Smooth muscle cell (in vitro differentiated cells): ENCODE measurements at regions not wholly inside any gene's neighbourhood (a gene's known extent, or its start where the extent isn't known, plus 50 kb on each side); places are given as distances from the start of the nearest gene placed in this dataset.

Source experiments
- DNase-seq: peaks from one replicate; lab custom pipeline; 2025; ENCODE audit not compliant: unreplicated experiment; lab: John Stamatoyannopoulos, UW
- H2AFZ ChIP-seq: fragments of 200-600 bp; sonication (generic); 2 replicates; pipeline ENCODE4 v1.6.0; 2016; ENCODE audit warnings: antibody characterized with exemption, low read depth, mild to moderate bottlenecking
- H3F3A ChIP-seq: fragments of 200-600 bp; sonication (generic); 2 replicates; pipeline ENCODE4 v1.6.0; 2017; ENCODE audit warnings: antibody characterized with exemption, low read depth
- H3K27ac ChIP-seq: fragments of 200-600 bp; sonication (generic); 2 replicates; pipeline ENCODE4 v1.5.1; 2016; ENCODE audit warnings: low read depth, mild to moderate bottlenecking
- H3K27me3 ChIP-seq: fragments of 200-600 bp; sonication (generic); 2 replicates; pipeline ENCODE4 v1.6.1; 2016; ENCODE audit warnings: low read depth, mild to moderate bottlenecking
- H3K36me3 ChIP-seq: fragments of 200-600 bp; sonication (generic); 2 replicates; pipeline ENCODE4 v1.5.1; 2016; ENCODE audit warnings: low read depth
- H3K4me1 ChIP-seq: fragments of 200-600 bp; sonication (generic); 2 replicates; pipeline ENCODE4 v1.5.1; 2016; ENCODE audit warnings: low read depth
- H3K4me2 ChIP-seq: fragments of 200-600 bp; sonication (generic); 2 replicates; pipeline ENCODE4 v1.6.0; 2016; ENCODE audit warnings: mild to moderate bottlenecking
- H3K4me3 ChIP-seq: fragments of 200-600 bp; sonication (generic); 2 replicates; pipeline ENCODE4 v1.5.1; 2016; ENCODE audit warnings: mild to moderate bottlenecking
- H3K79me2 ChIP-seq: fragments of 200-600 bp; sonication (generic); 2 replicates; pipeline ENCODE4 v1.6.0; 2016; ENCODE audit warnings: low read depth, mild to moderate bottlenecking
- H3K9ac ChIP-seq: fragments of 200-600 bp; sonication (generic); 2 replicates; pipeline ENCODE4 v1.6.0; 2016; ENCODE audit warnings: low read depth
- H3K9me3 ChIP-seq: fragments of 200-600 bp; sonication (generic); replicated peaks from 2 replicates; pipeline ENCODE4 v1.5.1; 2016; ENCODE audit warnings: low read depth
- H4K20me1 ChIP-seq: fragments of 200-600 bp; sonication (generic); 2 replicates; pipeline ENCODE4 v1.6.0; 2016; ENCODE audit warnings: low read depth
- WGBS: methylation state at CpG from one replicate; pipeline ENCODE4 v1.1.7; 2016; ENCODE audit warnings: low lambda C conversion rate; 5-methylcytosine and 5-hydroxymethylcytosine counted together
- TF ChIP-seq, protein P1 (sequence below): fragments of 200-600 bp; sonication (generic); IDR thresholded peaks from 2 replicates; pipeline ENCODE4 v1.5.1; 2017; ENCODE audit warnings: borderline replicate concordance, mild to moderate bottlenecking, antibody characterized with exemption; ENCODE audit not compliant: insufficient read depth, poor library complexity, severe bottlenecking

DNA sequence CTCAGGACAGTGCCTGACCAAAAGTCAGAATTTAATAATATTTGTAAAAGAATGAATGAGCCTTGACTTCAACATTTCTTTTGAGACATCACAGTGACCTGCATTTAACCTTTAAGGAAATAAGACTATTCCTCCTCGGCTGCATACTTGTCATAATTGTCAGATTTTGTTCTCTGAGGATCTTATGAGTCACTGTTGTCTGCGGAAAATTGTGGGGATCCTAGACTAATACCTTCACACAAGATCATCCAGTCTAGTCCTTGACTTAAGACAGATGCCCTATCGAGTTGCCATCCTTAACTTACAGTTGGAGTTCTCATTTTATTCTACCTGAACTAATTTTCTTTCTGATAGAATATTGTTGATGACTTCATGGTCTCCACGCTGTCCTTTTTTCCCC is 198.4 kb downstream of the DLEU7 start:
- Histone ChIP-seq H4K20me1 (no peaks in the 10 kb centered on the region), H3K27me3 (no peaks in the 10 kb centered on the region), H3K27ac (peak overlapping the region; percentile 57), H3F3A (no peaks in the 10 kb centered on the region), H3K4me1 (no peaks in the 10 kb centered on the region), H3K9ac (no peak overlapping the region), H3K4me2 (peak overlapping the region; percentile 52), H3K36me3 (no peaks in the 10 kb centered on the region), H3K79me2 (no peaks in the 10 kb centered on the region), H3K4me3 (no peak overlapping the region), H3K9me3 (no peaks in the 10 kb centered on the region), H2AFZ (no peak overlapping the region)
- TF ChIP-seq, protein P1, sequence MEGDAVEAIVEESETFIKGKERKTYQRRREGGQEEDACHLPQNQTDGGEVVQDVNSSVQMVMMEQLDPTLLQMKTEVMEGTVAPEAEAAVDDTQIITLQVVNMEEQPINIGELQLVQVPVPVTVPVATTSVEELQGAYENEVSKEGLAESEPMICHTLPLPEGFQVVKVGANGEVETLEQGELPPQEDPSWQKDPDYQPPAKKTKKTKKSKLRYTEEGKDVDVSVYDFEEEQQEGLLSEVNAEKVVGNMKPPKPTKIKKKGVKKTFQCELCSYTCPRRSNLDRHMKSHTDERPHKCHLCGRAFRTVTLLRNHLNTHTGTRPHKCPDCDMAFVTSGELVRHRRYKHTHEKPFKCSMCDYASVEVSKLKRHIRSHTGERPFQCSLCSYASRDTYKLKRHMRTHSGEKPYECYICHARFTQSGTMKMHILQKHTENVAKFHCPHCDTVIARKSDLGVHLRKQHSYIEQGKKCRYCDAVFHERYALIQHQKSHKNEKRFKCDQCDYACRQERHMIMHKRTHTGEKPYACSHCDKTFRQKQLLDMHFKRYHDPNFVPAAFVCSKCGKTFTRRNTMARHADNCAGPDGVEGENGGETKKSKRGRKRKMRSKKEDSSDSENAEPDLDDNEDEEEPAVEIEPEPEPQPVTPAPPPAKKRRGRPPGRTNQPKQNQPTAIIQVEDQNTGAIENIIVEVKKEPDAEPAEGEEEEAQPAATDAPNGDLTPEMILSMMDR: no peak
- DNase-seq: no peak
- 47% methylated on average over 4 of the region's 4 CpGs for WGBS

DNA sequence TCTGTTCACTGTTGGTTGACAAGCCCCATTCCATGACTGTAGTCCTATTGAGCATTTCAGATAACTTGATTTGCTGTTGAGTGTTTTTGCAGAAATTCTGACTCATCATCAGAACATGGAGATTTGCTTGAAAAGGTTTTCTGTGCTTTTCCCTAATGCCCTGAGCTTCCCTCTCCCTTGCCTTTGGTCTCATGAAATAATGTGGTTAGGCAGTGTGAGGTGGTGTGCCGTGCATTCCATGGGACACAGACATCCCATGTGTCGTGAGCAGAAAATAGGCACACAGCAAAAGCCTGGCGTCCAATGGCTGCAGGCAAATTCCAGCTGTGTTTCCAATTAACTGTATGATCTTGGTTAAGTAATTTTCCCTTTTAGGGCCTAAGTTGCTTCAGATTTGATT is 197.4 kb downstream of the DLEU7 start:
- H2AFZ ChIP-seq: no peak overlapping the region
- H3K79me2 ChIP-seq: no peaks in the 10 kb centered on the region
- H3K9ac ChIP-seq: no peak overlapping the region
- DNase-seq: no peak
- H3K27me3 ChIP-seq: no peaks in the 10 kb centered on the region
- peak overlapping the region; percentile 57 for H3K27ac ChIP-seq
- TF ChIP-seq, protein P1: no peak
- no peaks in the 10 kb centered on the region for H3F3A ChIP-seq
- H3K4me1 ChIP-seq: peaks cover 3% of the 10 kb centered on the region
- H3K9me3 ChIP-seq: no peaks in the 10 kb centered on the region
- no peaks in the 10 kb centered on the region for H3K36me3 ChIP-seq
- H3K4me2 ChIP-seq: peak overlapping the region; percentile 52
- H4K20me1 ChIP-seq: no peaks in the 10 kb centered on the region
- WGBS: 31% methylated on average over 3 of the region's 3 CpGs
- no peak overlapping the region for H3K4me3 ChIP-seq

DNA sequence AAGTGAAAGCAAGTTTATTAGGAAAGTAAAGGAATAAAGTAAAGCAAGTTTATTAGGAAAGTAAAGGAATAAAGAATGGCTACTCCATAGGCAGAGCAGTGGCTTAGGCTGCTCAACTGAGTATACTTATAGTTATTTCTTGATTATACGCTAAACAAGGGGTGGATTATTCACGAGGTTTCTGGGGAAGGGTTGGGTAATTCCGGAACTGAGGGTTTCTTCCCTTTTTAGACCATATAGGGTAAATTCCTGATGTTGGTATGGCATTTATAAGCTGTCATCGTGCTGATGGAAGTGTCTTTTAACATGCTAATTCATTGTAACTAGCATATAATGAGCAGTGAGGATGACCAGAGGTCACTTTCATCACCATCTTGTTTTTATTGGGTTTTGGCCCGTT is 194.3 kb downstream of the DLEU7 start:
- no peak overlapping the region for H3K4me2 ChIP-seq
- no peak overlapping the region for H3K9ac ChIP-seq
- no peaks in the 10 kb centered on the region for H4K20me1 ChIP-seq
- no peak overlapping the region for H2AFZ ChIP-seq
- H3K36me3 ChIP-seq: no peaks in the 10 kb centered on the region
- no peak overlapping the region for H3K4me3 ChIP-seq
- H3K27me3 ChIP-seq: peaks cover 18% of the 10 kb centered on the region
- H3K79me2 ChIP-seq: no peaks in the 10 kb centered on the region
- no peaks in the 10 kb centered on the region for H3K9me3 ChIP-seq
- H3K27ac ChIP-seq: no peak overlapping the region
- TF ChIP-seq, protein P1: no peak
- H3F3A ChIP-seq: no peaks in the 10 kb centered on the region
- WGBS: 61% methylated on average over 5 of the region's 5 CpGs
- H3K4me1 ChIP-seq: peaks cover 9% of the 10 kb centered on the region
- no peak for DNase-seq
